PC-3 (cell line): ENCODE measurements at regions not wholly inside any gene's neighbourhood (a gene's known extent, or its start where the extent isn't known, plus 50 kb on each side); places are given as distances from the start of the nearest gene placed in this dataset.

Source experiments
- ATAC-seq: fragments of 200-7000 bp; cut with Tn5 transposase; 2 replicates; pipeline ENCODE4 v1.9.1; 2020; ENCODE audit warnings: mild to moderate bottlenecking, moderate library complexity
- BruUV-seq: library from RNA; stranded (reverse); fragments of 400-500 nt; replicated peaks from 2 replicates; lab custom pipeline; 2021; lab: Mats Ljungman, UMichigan
- CTCF ChIA-PET: fragments of 300-600 bp; sonication (Branson Sonifier 250); formaldehyde crosslinking; loops from one replicate; lab custom pipeline; 2022; ENCODE audit warnings: antibody characterized with exemption; lab: Charles Lee
- POLR2A ChIA-PET: fragments of 300-600 bp; sonication (Branson Sonifier 250); formaldehyde crosslinking; loops from one replicate; lab custom pipeline; 2022; ENCODE audit warnings: antibody characterized with exemption; ENCODE audit not compliant: unreplicated experiment; lab: Charles Lee
- DNase-seq: peaks from one replicate; pipeline ENCODE4 v3.0.0-alpha.2; 2015
- H2AFZ ChIP-seq: fragments of 300-600 bp; sonication (generic); 2 replicates; pipeline ENCODE4 v1.6.0; 2016; ENCODE audit warnings: antibody characterized with exemption, low read length
- H3F3A ChIP-seq: fragments of 300-600 bp; sonication (generic); one replicate; pipeline ENCODE4 v1.6.0; 2017; ENCODE audit warnings: antibody characterized with exemption, low read length, control low read depth, mild to moderate bottlenecking; ENCODE audit not compliant: unreplicated experiment
- H3K27ac ChIP-seq: fragments of 300-600 bp; sonication (generic); 2 replicates; pipeline ENCODE4 v1.5.1; 2016; ENCODE audit warnings: mild to moderate bottlenecking, low read length
- H3K27me3 ChIP-seq: fragments of 300-600 bp; sonication (generic); 2 replicates; pipeline ENCODE4 v1.6.1; 2016; ENCODE audit warnings: low read length, mixed read lengths
- H3K36me3 ChIP-seq: fragments of 300-600 bp; sonication (generic); 2 replicates; pipeline ENCODE4 v1.6.1; 2016; ENCODE audit warnings: low read depth, mixed run types, low read length, mixed read lengths
- H3K4me1 ChIP-seq: fragments of 300-600 bp; sonication (generic); 2 replicates; pipeline ENCODE4 v1.5.1; 2016; ENCODE audit warnings: low read length; ENCODE audit not compliant: insufficient read depth
- H3K4me2 ChIP-seq: fragments of 300-600 bp; sonication (generic); 2 replicates; pipeline ENCODE4 v1.6.0; 2016; ENCODE audit warnings: low read length
- H3K4me3 ChIP-seq: fragments of 300-600 bp; sonication (generic); 2 replicates; pipeline ENCODE4 v1.5.1; 2016; ENCODE audit warnings: mild to moderate bottlenecking, low read length, mixed read lengths
- H3K79me2 ChIP-seq: fragments of 300-600 bp; sonication (generic); 2 replicates; pipeline ENCODE4 v1.6.1; 2017; ENCODE audit warnings: low read length, mixed read lengths
- H3K9ac ChIP-seq: fragments of 300-600 bp; sonication (generic); 2 replicates; pipeline ENCODE4 v1.6.0; 2016; ENCODE audit warnings: mild to moderate bottlenecking, low read length
- H3K9me2 ChIP-seq: fragments of 300-600 bp; sonication (generic); replicated peaks from 2 replicates; pipeline ENCODE4 v1.6.1; 2016; ENCODE audit warnings: mixed run types, low read length, mixed read lengths
- H3K9me3 ChIP-seq: fragments of 300-600 bp; sonication (generic); 2 replicates; pipeline ENCODE4 v1.6.1; 2016; ENCODE audit warnings: low read length, mixed read lengths
- H4K20me1 ChIP-seq: fragments of 300-600 bp; sonication (generic); 2 replicates; pipeline ENCODE4 v1.6.1; 2016; ENCODE audit warnings: low read length, mixed read lengths
- EZH2 ChIP-seq: fragments of 300-600 bp; sonication (generic); IDR thresholded peaks from one replicate; pipeline ENCODE4 v1.6.1; 2017; ENCODE audit warnings: antibody characterized with exemption, mild to moderate bottlenecking, low read length; ENCODE audit not compliant: unreplicated experiment
- EZH2phosphoT487 ChIP-seq: fragments of 300-600 bp; sonication (generic); IDR thresholded peaks from 2 replicates; pipeline ENCODE4 v1.6.1; 2018; ENCODE audit warnings: mild to moderate bottlenecking, antibody characterized with exemption, low read length, borderline replicate concordance
- intact Hi-C: fragments of 100-400 bp; cut with micrococcal nuclease; formaldehyde crosslinking; loops from 2 replicates; pipeline ENCODE4 v1.9.0; 2023
- TF ChIP-seq, protein P1 (sequence below): fragments of 300-600 bp; sonication (generic); conservative IDR thresholded peaks from 2 replicates; pipeline ENCODE4 v1.5.1; 2017; ENCODE audit warnings: antibody characterized with exemption, low read depth, mild to moderate bottlenecking, low read length

GRCh38 chr3:148583793-148584192, 113.9 kb upstream of the AGTR1 start:
- ATAC-seq (no peak), DNase-seq (no peak)
- no peaks in the 10 kb centered on the region for H3F3A ChIP-seq
- CTCF ChIA-PET = no interaction called here
- no peak overlapping the region for H2AFZ ChIP-seq
- H4K20me1 ChIP-seq = no peaks in the 10 kb centered on the region
- POLR2A ChIA-PET = no interaction called here
- no peak overlapping the region for H3K9ac ChIP-seq
- BruUV-seq = no TSS peak
- H3K4me2 ChIP-seq = no peak overlapping the region
- no peak overlapping the region for H3K4me3 ChIP-seq
- H3K27ac ChIP-seq = no peak overlapping the region
- H3K27me3 ChIP-seq = no peaks in the 10 kb centered on the region
- no peaks in the 10 kb centered on the region for H3K9me3 ChIP-seq
- intact Hi-C loops = no loop called here
- no peaks in the 10 kb centered on the region for H3K4me1 ChIP-seq
- H3K36me3 ChIP-seq = no peaks in the 10 kb centered on the region
- TF ChIP-seq EZH2phosphoT487 (no peak), EZH2 (no peak)
- TF ChIP-seq, protein P1, sequence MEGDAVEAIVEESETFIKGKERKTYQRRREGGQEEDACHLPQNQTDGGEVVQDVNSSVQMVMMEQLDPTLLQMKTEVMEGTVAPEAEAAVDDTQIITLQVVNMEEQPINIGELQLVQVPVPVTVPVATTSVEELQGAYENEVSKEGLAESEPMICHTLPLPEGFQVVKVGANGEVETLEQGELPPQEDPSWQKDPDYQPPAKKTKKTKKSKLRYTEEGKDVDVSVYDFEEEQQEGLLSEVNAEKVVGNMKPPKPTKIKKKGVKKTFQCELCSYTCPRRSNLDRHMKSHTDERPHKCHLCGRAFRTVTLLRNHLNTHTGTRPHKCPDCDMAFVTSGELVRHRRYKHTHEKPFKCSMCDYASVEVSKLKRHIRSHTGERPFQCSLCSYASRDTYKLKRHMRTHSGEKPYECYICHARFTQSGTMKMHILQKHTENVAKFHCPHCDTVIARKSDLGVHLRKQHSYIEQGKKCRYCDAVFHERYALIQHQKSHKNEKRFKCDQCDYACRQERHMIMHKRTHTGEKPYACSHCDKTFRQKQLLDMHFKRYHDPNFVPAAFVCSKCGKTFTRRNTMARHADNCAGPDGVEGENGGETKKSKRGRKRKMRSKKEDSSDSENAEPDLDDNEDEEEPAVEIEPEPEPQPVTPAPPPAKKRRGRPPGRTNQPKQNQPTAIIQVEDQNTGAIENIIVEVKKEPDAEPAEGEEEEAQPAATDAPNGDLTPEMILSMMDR = no peak
- no peaks in the 10 kb centered on the region for H3K9me2 ChIP-seq
- H3K79me2 ChIP-seq = no peaks in the 10 kb centered on the region

DNA sequence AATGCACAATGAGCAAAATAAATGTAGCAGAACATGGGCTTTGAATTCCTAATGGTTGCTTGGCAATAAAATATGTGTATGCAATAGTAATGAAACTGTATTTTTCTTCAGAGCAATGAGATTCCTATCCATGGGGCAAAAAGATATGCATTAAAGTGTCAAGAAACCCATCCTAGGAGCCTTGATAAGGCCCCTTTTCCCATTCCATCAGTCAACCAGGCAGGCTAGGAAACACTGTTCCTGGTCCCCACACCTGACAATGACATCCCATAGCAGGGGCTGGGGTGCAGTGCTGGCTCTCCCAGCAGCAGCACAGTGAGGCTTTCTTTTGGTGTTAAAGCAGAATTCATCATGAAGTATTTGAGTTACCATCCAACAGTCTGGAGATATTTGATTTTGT, 113.3 kb upstream of the AGTR1 start:
- Histone ChIP-seq H3K79me2 (no peaks in the 10 kb centered on the region), H3K4me3 (no peak overlapping the region), H4K20me1 (no peaks in the 10 kb centered on the region), H3K27me3 (no peaks in the 10 kb centered on the region), H3K9me2 (no peaks in the 10 kb centered on the region), H2AFZ (no peak overlapping the region), H3K9ac (no peak overlapping the region), H3K4me1 (no peaks in the 10 kb centered on the region), H3K4me2 (no peak overlapping the region), H3F3A (no peaks in the 10 kb centered on the region), H3K27ac (no peak overlapping the region), H3K9me3 (no peaks in the 10 kb centered on the region), H3K36me3 (no peaks in the 10 kb centered on the region)
- ChIA-PET POLR2A (no interaction called here), CTCF (no interaction called here)
- DNase-seq (no peak), ATAC-seq (no peak)
- TF ChIP-seq, protein P1 = no peak
- TF ChIP-seq EZH2phosphoT487 = no peak
- BruUV-seq = no TSS peak
- intact Hi-C loops = no loop called here

- Histone ChIP-seq H3K9me2 (no peaks in the 10 kb centered on the region), H3K36me3 (no peaks in the 10 kb centered on the region), H4K20me1 (no peaks in the 10 kb centered on the region), H3K4me1 (no peaks in the 10 kb centered on the region), H3F3A (no peaks in the 10 kb centered on the region), H3K4me3 (no peak overlapping the region), H3K9me3 (no peaks in the 10 kb centered on the region), H3K27ac (no peak overlapping the region), H2AFZ (no peak overlapping the region), H3K4me2 (no peak overlapping the region), H3K27me3 (no peaks in the 10 kb centered on the region), H3K79me2 (no peaks in the 10 kb centered on the region), H3K9ac (no peak overlapping the region)
- ATAC-seq (no peak), DNase-seq (no peak)
- no TSS peak for BruUV-seq
- intact Hi-C loops = no loop called here
- ChIA-PET POLR2A (no interaction called here), CTCF (no interaction called here)
- no peak for TF ChIP-seq EZH2
- TF ChIP-seq, protein P1 = no peak
- no peak for TF ChIP-seq EZH2phosphoT487
Observed at GRCh38 chr3:148585671-148586379, 111.9 kb upstream of the AGTR1 start.
